Activated CD8-positive, alpha-beta T cell treated with anti-CD3 and anti-CD28 coated beads for 36 hours (primary cell): ENCODE measurements at regions not wholly inside any gene's neighbourhood (a gene's known extent, or its start where the extent isn't known, plus 50 kb on each side); places are given as distances from the start of the nearest gene placed in this dataset.
"Not testable (repeated sequence)": the region's sequence is repeated elsewhere in the genome, so short reads cannot be mapped to it uniquely, and the experiment has no call there.

Source experiments
- ATAC-seq: fragments of 200-7000 bp; cut with Tn5 transposase; one replicate; pipeline ENCODE4 v1.10.0; 2021; ENCODE audit warnings: mild to moderate bottlenecking, moderate library complexity
- CTCF ChIA-PET: fragments of 350-600 bp; sonication (Branson Sonifier 250); formaldehyde crosslinking; loops from one replicate; lab custom pipeline; 2021; ENCODE audit warnings: antibody characterized with exemption; lab: Charles Lee
- POLR2A ChIA-PET: fragments of 350-600 bp; sonication (Branson Sonifier 250); formaldehyde crosslinking; loops from one replicate; lab custom pipeline; 2021; ENCODE audit warnings: antibody characterized with exemption; lab: Charles Lee
- DNase-seq: peaks from one replicate; pipeline ENCODE4 v3.0.0-alpha.2; 2020
- H3K27ac Mint-ChIP-seq: one replicate; pipeline ENCODE4 v1.8.0; 2021; ENCODE audit warnings: mild to moderate bottlenecking, mixed read lengths
- H3K27me3 Mint-ChIP-seq: one replicate; pipeline ENCODE4 v1.8.0; 2021; ENCODE audit warnings: mixed read lengths
- H3K36me3 Mint-ChIP-seq: one replicate; pipeline ENCODE4 v1.8.0; 2021; ENCODE audit warnings: low read depth, mixed read lengths
- H3K4me1 Mint-ChIP-seq: one replicate; pipeline ENCODE4 v1.8.0; 2021; ENCODE audit warnings: low read depth, mixed read lengths
- H3K4me3 Mint-ChIP-seq: one replicate; pipeline ENCODE4 v1.8.0; 2021; ENCODE audit warnings: mild to moderate bottlenecking, moderate library complexity, mixed read lengths
- H3K9me3 Mint-ChIP-seq: one replicate; pipeline ENCODE4 v1.8.0; 2021; ENCODE audit warnings: mixed read lengths
- intact Hi-C: fragments of 100-400 bp; cut with micrococcal nuclease; formaldehyde crosslinking; loops from one replicate; pipeline ENCODE4 v1.10.0; 2022
- TF ChIP-seq, protein P1 (sequence below): fragments of 200-600 bp; IDR thresholded peaks from one replicate; pipeline ENCODE4 v1.8.0; 2022; ENCODE audit warnings: antibody characterized with exemption, mild to moderate bottlenecking

DNA sequence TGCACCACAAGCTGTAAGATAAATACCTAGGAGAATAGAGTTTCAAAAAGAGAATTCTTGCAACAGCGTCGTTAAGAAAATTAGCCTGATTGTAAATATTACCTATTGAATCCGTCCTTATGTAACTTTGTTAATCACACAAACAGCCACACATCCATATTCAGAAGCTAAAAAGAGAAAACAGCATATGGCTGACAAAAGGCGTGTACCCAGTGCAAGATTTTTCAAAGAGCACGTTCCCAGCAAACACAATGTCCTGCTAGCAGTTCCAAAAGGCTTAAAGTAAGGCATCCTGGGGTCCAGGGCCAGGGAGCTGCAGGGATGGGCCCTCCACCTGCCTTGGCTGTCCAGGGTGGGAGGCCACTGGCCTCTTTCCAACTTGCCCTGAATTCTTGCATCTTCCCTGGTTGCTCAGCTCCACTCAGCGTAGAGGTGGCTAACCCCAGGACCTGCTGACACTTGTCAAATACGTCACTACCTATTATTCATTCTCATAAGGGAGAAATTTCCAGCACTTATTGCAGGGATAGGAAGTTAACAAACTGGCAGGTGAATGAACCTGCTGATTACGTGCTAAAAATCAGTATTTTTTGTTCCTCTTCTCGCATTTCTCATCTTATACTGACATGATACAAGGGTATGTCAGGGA lies 102.1 kb upstream of the NEDD4L start:
- ChIA-PET CTCF (interaction anchor here (0.6 to 1.2 kb wide), 2 partner anchors 8 to 114 kb away, joined by 3 read pairs; no protein-coding TSS in a partner anchor), POLR2A (no interaction called here)
- intact Hi-C loops: no loop called here
- Mint-ChIP-seq H3K27me3 (peaks cover 14% of the 10 kb centered on the region), H3K27ac (no peak overlapping the region), H3K36me3 (no peaks in the 10 kb centered on the region), H3K4me3 (no peak overlapping the region), H3K9me3 (no peaks in the 10 kb centered on the region), H3K4me1 (no peaks in the 10 kb centered on the region)
- ATAC-seq (no peak), DNase-seq (no peak)
- TF ChIP-seq, protein P1, sequence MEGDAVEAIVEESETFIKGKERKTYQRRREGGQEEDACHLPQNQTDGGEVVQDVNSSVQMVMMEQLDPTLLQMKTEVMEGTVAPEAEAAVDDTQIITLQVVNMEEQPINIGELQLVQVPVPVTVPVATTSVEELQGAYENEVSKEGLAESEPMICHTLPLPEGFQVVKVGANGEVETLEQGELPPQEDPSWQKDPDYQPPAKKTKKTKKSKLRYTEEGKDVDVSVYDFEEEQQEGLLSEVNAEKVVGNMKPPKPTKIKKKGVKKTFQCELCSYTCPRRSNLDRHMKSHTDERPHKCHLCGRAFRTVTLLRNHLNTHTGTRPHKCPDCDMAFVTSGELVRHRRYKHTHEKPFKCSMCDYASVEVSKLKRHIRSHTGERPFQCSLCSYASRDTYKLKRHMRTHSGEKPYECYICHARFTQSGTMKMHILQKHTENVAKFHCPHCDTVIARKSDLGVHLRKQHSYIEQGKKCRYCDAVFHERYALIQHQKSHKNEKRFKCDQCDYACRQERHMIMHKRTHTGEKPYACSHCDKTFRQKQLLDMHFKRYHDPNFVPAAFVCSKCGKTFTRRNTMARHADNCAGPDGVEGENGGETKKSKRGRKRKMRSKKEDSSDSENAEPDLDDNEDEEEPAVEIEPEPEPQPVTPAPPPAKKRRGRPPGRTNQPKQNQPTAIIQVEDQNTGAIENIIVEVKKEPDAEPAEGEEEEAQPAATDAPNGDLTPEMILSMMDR: no peak

DNA sequence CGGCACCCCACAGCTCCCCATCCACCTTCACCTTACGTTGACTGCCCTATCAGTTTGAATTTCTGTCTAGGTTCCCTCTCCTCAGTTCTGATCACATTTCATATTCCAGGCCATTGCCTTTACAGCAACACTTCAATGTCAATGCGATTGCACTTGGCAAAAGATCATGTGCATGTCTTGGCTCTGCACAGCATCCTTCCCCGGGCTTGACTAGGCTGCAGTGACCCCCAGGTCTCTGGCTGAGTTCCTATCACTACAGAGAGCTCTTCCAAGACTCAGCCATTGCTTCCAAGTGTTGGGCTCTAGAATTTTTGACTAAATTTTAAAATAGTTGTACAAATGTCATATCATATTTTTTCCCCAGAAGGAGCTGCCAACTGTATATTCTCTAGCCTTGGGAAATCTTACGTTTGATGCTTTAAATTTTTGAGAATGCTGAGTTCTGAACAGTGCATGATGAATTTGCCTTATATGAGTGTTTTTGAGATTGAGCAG lies 103.8 kb upstream of the NEDD4L start:
- no peak for DNase-seq
- Mint-ChIP-seq H3K9me3 (no peaks in the 10 kb centered on the region), H3K4me1 (no peaks in the 10 kb centered on the region), H3K36me3 (no peaks in the 10 kb centered on the region), H3K27me3 (peaks cover 14% of the 10 kb centered on the region), H3K4me3 (no peak overlapping the region), H3K27ac (no peak overlapping the region)
- ChIA-PET POLR2A (no interaction called here), CTCF (no interaction called here)
- ATAC-seq: no peak
- intact Hi-C loops: no loop called here
- TF ChIP-seq, protein P1: no peak

DNA sequence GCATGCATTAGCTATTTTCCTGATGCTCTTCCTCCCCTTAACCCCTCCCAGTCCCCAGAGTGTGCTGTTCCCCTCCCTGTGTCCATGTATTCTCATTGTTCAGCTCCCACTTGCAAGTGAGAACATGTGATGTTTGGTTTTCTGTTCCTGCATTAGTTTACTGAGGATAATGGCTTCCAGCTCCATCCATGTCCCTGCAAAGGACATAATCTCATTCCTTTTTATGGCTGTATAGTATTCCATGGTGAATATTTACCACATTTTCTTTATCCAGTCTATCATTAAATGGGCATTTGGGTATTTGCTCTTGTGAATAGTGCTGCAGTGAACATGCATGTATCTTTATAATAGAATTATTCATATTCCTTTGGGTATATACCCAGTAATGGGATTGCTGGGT lies 109.7 kb upstream of the NEDD4L start:
- DNase-seq, intact Hi-C loops, H3K27ac Mint-ChIP-seq, H3K9me3 Mint-ChIP-seq, ATAC-seq, H3K4me3 Mint-ChIP-seq, H3K36me3 Mint-ChIP-seq, H3K4me1 Mint-ChIP-seq, POLR2A ChIA-PET, CTCF ChIA-PET, H3K27me3 Mint-ChIP-seq: not testable (repeated sequence)

DNA sequence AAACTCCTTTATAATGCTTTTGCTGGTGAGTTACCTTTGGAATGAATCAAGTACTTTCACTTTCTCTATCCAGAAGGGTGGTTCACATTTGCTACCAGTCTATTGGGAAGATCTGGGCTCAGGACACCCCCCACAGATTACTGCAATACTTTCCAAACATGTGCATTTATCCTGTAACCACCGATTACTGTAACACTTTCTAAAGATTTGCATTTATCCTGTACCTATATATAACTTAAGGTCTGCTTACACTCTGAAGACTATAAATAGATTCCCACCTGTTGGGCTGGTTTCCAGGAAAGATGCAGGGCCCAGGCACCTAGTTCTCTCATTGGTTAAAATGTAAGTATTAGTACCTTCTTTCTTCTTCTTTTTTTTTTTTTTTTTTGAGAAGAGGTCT lies 113.0 kb upstream of the NEDD4L start:
- Mint-ChIP-seq H3K36me3 (no peaks in the 10 kb centered on the region), H3K9me3 (no peaks in the 10 kb centered on the region), H3K27ac (no peak overlapping the region), H3K27me3 (peaks cover 2% of the 10 kb centered on the region), H3K4me3 (no peak overlapping the region), H3K4me1 (no peaks in the 10 kb centered on the region)
- TF ChIP-seq, protein P1: no peak
- no peak for ATAC-seq
- intact Hi-C loops: no loop called here
- ChIA-PET POLR2A (no interaction called here), CTCF (no interaction called here)
- DNase-seq: no peak

DNA sequence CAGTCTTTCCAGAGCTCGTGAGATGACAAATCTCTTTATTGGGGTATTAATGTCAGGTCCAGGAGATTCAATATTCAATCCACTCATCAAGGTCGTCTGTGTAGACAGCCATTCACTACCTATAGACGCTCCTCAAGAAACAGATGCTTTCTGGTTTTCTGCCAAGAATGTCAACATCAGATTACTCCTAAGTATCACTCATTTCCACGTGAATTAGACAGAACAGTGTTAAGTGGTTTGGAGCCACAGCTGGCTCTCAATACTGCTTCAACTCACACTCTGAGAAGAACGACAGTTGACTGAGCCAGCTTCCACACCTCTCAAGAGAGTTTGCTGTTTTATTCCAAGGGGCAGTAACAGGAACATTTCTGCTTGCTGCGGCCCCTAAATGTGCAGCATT lies 113.5 kb upstream of the NEDD4L start:
- no peaks in the 10 kb centered on the region for H3K4me1 Mint-ChIP-seq
- intact Hi-C loops: no loop called here
- no peak overlapping the region for H3K27ac Mint-ChIP-seq
- no peaks in the 10 kb centered on the region for H3K36me3 Mint-ChIP-seq
- DNase-seq (no peak), ATAC-seq (no peak)
- POLR2A ChIA-PET: no interaction called here
- H3K27me3 Mint-ChIP-seq: peaks cover 2% of the 10 kb centered on the region
- TF ChIP-seq, protein P1: no peak
- CTCF ChIA-PET: no interaction called here
- H3K9me3 Mint-ChIP-seq: no peaks in the 10 kb centered on the region
- H3K4me3 Mint-ChIP-seq: no peak overlapping the region
